ENCODE measurements at regions not wholly inside any gene's neighbourhood (a gene's known extent, or its start where the extent isn't known, plus 50 kb on each side); places are given as distances from the start of the nearest gene placed in this dataset.

GRCh38 chr10:63994371-63994770 lies 473.2 kb downstream of the REEP3 start:
- CTCF ChIA-PET: interaction anchor here (0.9 to 1.3 kb wide), 2 partner anchors 17 to 128 kb away, joined by 3 to 10 read pairs; no protein-coding TSS in a partner anchor
- no peaks in the 10 kb centered on the region for H3K4me1 ChIP-seq (ENCODE audit: control insufficient read depth, insufficient read depth, low read length)
- H3K27ac ChIP-seq (ENCODE audit: extremely low read depth, low read depth, low read length): no peak overlapping the region
- no peak overlapping the region for H3K4me3 ChIP-seq (ENCODE audit: low read depth, low read length)
- TF ChIP-seq ZNF146 (tag by site-specific recombination; IDR thresholded peaks at IDR 0.05) (no peak), ZNF112 (tag by site-specific recombination; IDR thresholded peaks at IDR 0.05) (no peak), ZNF169 (tag by site-specific recombination; IDR thresholded peaks at IDR 0.05) (no peak), ZBTB11 (tag by site-specific recombination; conservative IDR thresholded peaks at IDR 0.05; ENCODE audit: low read depth) (no peak), ZNF449 (tag by site-specific recombination; IDR thresholded peaks at IDR 0.05) (no peak), ZNF558 (tag by site-specific recombination; IDR thresholded peaks at IDR 0.05) (no peak), ZNF157 (tag by site-specific recombination; IDR thresholded peaks at IDR 0.05) (no peak), ZNF362 (tag by site-specific recombination; IDR thresholded peaks at IDR 0.05) (no peak), ZNF626 (tag by site-specific recombination; IDR thresholded peaks at IDR 0.05) (no peak), GLI4 (tag by site-specific recombination; IDR thresholded peaks at IDR 0.05) (no peak), HOXA7 (CRISPR knock-in tag; IDR thresholded peaks at IDR 0.05; ENCODE audit: borderline replicate concordance) (no peak), ZNF184 (tag by site-specific recombination; IDR thresholded peaks at IDR 0.05) (no peak), KLF7 (tag by site-specific recombination; IDR thresholded peaks at IDR 0.05; ENCODE audit: borderline replicate concordance) (no peak), SCRT2 (tag by site-specific recombination; IDR thresholded peaks at IDR 0.05) (no peak), ZSCAN5A (tag by site-specific recombination; IDR thresholded peaks at IDR 0.05) (no peak), PRDM2 (tag by site-specific recombination; IDR thresholded peaks at IDR 0.05; ENCODE audit: borderline replicate concordance) (no peak), HOXD13 (CRISPR knock-in tag; IDR thresholded peaks at IDR 0.05; ENCODE audit: borderline replicate concordance) (no peak), ZNF18 (tag by site-specific recombination; IDR thresholded peaks at IDR 0.05) (no peak), FEZF1 (tag by site-specific recombination; IDR thresholded peaks at IDR 0.05) (no peak), WT1 (tag by site-specific recombination; IDR thresholded peaks at IDR 0.05) (no peak)
- POLR2A ChIA-PET: no interaction called here
- H3K36me3 ChIP-seq (ENCODE audit: control insufficient read depth in 2 of 2, insufficient read depth in 1 of 2, low read length in 2 of 2): no peaks in the 10 kb centered on the region
- H3K9me3 ChIP-seq (ENCODE audit: control insufficient read depth, insufficient read depth, low read depth, low read length): no peaks in the 10 kb centered on the region
